Neural progenitor cell (in vitro differentiated cells): ENCODE measurements at regions not wholly inside any gene's neighbourhood (a gene's known extent, or its start where the extent isn't known, plus 50 kb on each side); places are given as distances from the start of the nearest gene placed in this dataset.

Experiments used
- CTCF ChIP-seq: fragments of 200-600 bp; sonication (generic); IDR thresholded peaks from 2 replicates; pipeline ENCODE4 v1.5.1; 2017; ENCODE audit warnings: antibody characterized with exemption, mild to moderate bottlenecking
- EZH2 ChIP-seq: fragments of 200-600 bp; sonication (generic); IDR thresholded peaks from 2 replicates; pipeline ENCODE4 v1.6.1; 2017; ENCODE audit warnings: antibody characterized with exemption, mild to moderate bottlenecking, moderate library complexity
- EZH2phosphoT487 ChIP-seq: fragments of 200-600 bp; sonication (generic); IDR thresholded peaks from 2 replicates; pipeline ENCODE4 v1.6.1; 2017; ENCODE audit warnings: antibody characterized with exemption

GRCh38 chr13:22055259-22055658, 384.4 kb downstream of the FGF9 start:
- TF ChIP-seq CTCF (no peak), EZH2 (no peak), EZH2phosphoT487 (no peak)
